ENCODE measurements at regions not wholly inside any gene's neighbourhood (a gene's known extent, or its start where the extent isn't known, plus 50 kb on each side); places are given as distances from the start of the nearest gene placed in this dataset.

DNA sequence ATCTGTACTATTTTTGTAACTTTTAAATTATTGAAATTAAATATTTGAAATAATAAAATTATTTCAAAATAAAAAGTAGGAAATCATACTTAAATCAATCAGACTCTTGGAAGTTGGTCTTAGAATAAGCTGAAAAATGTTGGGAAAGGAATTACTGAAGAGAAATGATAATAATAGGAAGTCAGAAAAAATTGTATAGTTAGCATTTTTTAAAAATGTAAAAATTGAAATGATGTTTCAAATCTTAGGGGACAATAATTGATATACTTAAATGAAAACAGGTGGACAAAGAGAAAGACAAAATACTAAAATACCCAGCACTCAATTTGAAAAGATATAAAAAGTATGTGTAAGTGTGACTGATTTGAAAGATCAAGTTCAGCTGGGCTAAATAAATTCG lies 186.1 kb downstream of the BMP2 start:
- DNase-seq (ENCODE audit: low read depth in 1 of 2, low spot score in 1 of 2): no peak

DNA sequence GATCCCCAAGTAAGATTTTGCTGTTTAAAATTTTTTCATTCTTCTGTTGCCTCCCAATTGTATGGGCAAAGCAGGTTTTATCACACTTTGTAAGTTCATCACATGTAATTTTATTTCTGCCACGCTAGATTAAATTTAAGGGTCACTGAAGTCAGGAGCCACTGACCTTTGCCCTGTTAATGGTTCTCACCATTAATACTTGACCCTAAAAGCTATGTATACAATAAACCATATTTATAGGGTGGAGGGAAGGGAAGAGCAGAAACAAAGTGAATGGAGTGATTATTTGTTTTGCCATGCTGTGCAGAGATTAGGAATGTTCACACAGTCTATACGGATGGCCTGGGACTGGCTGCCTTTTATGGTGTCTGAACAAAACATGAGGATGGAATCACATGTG lies 186.7 kb downstream of the BMP2 start:
- no peak for DNase-seq (ENCODE audit: low read depth in 1 of 2, low spot score in 1 of 2)

GRCh38 chr20:6956056-6956455 lies 188.6 kb downstream of the BMP2 start:
- no peak for DNase-seq (ENCODE audit: low read depth in 1 of 2, low spot score in 1 of 2)

DNA sequence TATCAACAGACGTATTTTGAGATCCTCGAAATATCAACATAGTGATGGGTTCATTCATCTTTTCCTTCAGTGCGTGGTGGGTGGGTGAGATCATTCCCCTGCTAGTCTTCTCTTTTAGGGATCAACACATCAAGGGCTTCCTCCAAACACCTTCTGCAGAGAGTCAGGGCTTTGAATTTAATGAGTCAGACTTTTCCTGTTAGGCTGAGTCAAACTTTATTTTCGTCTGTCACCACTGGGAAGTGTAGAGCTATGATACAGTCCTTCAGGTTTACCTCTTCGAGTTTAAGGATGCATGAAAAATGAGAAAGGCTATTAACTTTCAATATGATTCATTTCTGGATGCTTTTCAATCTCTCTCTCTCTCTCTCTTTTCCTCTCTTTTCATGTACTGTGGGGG lies 189.1 kb downstream of the BMP2 start:
- no peak for DNase-seq (ENCODE audit: low read depth in 1 of 2, low spot score in 1 of 2)

DNA sequence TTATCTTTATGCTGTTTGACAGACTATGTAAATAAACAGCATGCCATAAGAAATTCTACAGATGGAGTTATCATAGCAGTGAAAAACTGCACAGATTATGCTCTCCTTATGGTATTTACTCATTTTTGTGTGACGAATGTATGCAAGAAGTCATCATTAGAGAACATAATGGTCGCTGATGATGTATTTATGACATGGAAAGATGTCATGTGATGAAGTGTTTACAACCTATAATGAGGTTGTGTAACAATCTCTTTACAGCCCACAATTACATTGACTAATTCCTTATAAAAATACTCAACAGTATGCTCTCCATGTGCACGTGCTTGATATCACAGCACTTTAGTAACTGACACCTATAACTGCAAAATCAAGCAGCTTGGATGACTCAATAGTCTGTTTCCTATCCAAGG lies 192.4 kb downstream of the BMP2 start:
- DNase-seq (ENCODE audit: low read depth in 1 of 2, low spot score in 1 of 2): no peak

GRCh38 chr20:6966721-6967120 lies 199.2 kb downstream of the BMP2 start:
- no peak for DNase-seq (ENCODE audit: low read depth in 1 of 2, low spot score in 1 of 2)

GRCh38 chr20:6974838-6975237 lies 207.4 kb downstream of the BMP2 start:
- no peak for DNase-seq (ENCODE audit: low read depth in 1 of 2, low spot score in 1 of 2)

DNA sequence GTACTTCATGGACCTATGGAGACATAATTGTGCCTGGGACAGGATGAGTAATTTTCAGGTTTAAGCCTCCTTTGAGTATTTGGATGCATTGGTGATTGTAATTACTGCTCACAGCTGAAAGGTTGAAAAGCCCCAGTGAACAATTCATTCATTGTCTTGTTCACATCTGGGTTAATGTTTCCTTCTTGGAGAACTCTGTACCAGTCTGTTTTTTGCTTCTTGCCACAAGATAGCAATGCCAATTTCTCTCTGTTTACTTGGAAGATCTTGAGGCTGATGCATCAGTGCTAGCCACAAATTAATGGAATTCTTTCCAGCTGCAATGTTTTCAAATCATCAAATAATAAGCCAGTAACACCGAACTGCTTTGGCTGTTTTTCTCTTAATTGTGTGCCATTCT lies 207.8 kb downstream of the BMP2 start:
- no peak for DNase-seq (ENCODE audit: low read depth in 1 of 2, low spot score in 1 of 2)

- DNase-seq (ENCODE audit: low read depth in 1 of 2, low spot score in 1 of 2): no peak
These were observed 208.8 kb downstream of the BMP2 start for GRCh38 chr20:6976106-6976900.

GRCh38 chr20:6979621-6980020 lies 212.1 kb downstream of the BMP2 start:
- DNase-seq (ENCODE audit: low read depth in 1 of 2, low spot score in 1 of 2): no peak

DNA sequence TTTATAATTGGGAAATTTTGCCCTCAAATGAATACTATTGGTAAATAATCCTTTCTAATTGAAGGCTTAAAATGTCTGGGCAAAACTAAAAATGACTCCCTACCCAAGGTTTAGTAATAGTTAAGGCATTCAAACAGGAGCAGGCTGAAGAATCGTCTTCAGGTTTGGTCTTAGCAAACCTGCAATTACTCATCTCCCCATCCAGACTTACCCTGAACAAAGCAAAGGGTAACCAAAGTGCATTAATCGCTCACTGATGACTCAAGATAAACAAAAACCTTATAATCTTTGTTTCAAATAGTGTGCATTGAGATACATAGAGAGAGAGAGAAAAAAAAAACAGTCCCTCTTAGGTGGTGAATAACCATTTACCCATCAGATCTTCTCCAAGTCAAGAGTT lies 225.5 kb downstream of the BMP2 start:
- no peak for DNase-seq (ENCODE audit: low read depth in 1 of 2, low spot score in 1 of 2)

- no peak for DNase-seq (ENCODE audit: low read depth in 1 of 2, low spot score in 1 of 2)
These were observed 226.0 kb downstream of the BMP2 start for GRCh38 chr20:6993511-6993910.

DNA sequence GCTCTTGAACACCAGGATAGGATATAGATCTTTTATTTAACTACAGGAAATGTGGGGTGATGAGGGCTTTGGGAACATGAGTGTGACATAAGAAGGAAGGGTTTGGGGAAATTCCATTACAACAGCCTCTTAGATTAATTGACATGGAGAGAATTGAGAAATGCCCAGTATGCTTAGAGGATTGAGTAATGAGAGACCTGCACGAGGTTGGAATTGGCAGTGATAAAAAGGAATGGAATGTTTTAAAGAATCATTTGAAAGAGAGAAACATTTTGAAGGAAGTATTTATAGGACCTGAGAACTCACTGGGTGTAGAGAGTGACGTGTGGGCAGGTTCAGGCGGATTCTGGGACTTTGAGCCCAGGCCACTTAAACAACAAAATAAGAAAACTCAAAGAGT lies 227.0 kb downstream of the BMP2 start:
- no peak for DNase-seq (ENCODE audit: low read depth in 1 of 2, low spot score in 1 of 2)

DNA sequence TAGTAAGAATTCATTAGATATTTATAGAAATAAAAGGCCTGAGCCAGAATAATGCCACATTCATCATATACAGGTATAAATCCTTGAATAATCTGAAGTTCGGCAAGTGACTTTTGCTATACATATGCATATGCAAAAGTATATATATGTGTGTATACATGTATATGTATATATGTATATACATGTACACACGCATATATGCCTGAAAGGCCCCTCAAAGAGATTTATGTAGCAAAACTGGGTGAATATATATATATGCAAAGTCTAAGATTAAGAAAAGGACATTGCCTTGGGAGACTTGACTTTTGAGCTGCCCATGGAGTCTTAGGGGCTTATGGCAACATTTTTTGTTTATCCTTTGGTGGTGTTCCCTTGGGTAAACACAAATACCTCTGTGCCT lies 231.4 kb downstream of the BMP2 start:
- no peak for DNase-seq (ENCODE audit: low read depth in 1 of 2, low spot score in 1 of 2)

DNA sequence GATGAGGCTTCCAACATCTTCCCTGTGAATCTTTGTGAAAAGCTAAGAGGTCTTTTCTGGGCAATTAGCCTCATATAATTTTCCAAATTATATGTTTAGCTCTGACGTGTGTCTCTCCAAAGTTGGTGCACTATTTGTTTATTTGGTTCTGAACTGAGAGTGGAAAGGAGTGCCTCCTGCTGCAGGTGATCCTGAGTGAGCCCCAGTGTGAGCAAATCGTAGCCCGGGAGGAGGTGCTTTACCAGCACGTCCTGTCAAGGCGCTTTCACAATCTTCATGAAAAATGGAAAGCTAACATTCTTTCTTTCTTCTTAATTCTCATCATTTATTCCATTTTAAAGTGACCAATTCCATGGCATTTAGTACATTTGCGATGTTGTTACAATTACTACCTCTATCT lies 231.9 kb downstream of the BMP2 start:
- DNase-seq (ENCODE audit: low read depth in 1 of 2, low spot score in 1 of 2): no peak

GRCh38 chr20:7003598-7003997 lies 236.1 kb downstream of the BMP2 start:
- DNase-seq (ENCODE audit: low read depth in 1 of 2, low spot score in 1 of 2): no peak

DNA sequence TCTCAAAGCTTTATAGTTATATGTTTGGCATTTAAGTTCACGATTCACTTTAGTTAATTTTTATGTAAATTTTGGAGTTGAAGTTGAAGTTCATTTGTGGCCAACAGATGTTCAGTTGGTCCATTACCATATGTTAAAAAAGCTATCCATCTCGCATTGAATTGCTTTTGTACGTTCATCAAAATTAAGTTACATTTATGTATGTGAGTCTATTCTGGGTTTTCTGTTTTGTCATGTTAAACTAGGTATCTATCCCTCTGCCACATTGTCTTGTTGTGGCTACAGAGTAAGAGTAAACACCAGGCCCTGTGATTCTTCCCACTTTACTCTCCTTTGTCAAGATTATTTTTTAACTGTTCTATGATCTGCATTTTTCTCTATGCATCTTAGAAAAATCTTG lies 237.3 kb downstream of the BMP2 start:
- no peak for DNase-seq (ENCODE audit: low read depth in 1 of 2, low spot score in 1 of 2)

DNA sequence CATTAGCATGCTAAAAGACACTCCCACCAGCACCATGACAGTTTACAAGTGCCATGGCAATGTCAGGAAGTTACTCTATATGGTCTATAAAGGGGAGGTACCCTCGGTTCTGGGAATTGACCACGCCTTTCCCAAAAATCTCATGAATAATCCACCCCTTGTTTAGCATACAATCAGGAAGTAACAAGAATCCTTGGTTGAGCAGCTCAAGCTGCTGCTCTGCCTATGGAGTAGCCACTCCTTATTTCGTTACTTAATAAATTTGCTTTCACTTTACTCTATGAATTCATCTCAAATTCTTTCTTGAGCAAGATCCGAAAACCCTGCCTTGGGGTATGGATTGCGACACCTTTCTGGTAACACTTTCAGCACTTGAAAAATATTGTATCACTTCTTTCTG lies 243.0 kb downstream of the BMP2 start:
- DNase-seq (ENCODE audit: low read depth in 1 of 2, low spot score in 1 of 2): no peak

DNA sequence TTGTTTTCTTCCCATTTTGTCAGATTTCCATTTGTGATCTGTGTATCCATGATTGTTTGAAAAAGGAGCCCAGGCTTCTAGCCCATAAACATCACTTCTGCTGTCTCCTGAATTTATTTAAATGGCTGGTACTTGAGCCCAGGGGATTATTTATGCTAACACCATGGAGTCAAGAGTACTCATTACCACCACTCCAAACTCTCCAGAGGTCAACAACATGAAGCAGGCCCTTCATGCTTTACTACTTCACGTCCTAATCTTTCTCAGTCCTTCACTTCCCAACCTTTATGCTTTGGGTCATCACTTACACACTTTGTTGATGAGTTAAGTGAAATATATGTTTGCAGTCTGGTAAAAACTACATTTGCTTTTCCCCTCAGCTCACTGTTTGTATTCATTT lies 247.8 kb downstream of the BMP2 start:
- DNase-seq (ENCODE audit: low read depth in 1 of 2, low spot score in 1 of 2): no peak

- no peak for DNase-seq (ENCODE audit: low read depth in 1 of 2, low spot score in 1 of 2)
These were observed 255.1 kb downstream of the BMP2 start for GRCh38 chr20:7022597-7022996.

GRCh38 chr20:7025635-7026034 lies 258.1 kb downstream of the BMP2 start:
- DNase-seq (ENCODE audit: low read depth in 1 of 2, low spot score in 1 of 2): no peak

- DNase-seq (ENCODE audit: low read depth in 1 of 2, low spot score in 1 of 2): no peak
These were observed 261.5 kb downstream of the BMP2 start for GRCh38 chr20:7029019-7029418.

DNA sequence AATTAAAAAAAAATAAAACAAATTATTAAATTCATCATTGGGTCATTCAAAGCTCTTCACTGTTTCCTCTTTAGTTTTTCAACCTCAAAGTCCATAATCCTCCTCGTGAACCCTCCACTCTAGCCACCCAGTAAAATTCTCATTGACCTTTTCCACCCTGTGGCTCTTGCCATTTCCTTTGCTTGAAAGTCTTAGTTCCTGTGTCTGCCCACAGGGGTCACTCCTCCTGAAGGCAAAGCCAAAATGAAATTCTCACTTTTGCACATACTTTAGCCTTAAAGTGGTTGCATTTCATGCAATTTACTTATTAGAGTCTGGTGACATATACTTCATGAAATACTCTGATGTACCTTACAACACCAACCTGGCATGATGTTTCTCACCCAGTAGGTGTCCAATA lies 263.7 kb downstream of the BMP2 start:
- no peak for DNase-seq (ENCODE audit: low read depth in 1 of 2, low spot score in 1 of 2)

DNA sequence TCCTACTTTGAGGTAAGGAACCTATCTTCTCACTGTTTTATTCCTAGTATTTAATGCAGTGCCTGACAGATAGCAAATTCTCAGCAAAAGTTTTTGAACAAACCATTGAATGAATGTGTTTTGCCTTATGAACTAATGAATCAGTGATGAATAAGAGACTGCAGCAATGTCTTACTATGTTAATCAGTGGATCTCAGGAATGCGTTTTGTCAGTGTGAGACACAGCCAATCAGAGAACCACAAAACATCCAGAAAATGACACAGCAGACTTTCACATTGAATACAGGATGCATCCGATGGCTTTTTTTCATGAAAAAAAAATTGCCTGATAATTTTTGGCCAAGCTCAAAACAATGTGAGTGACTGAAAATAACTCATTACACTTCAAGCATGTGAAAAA lies 270.5 kb downstream of the BMP2 start:
- DNase-seq (ENCODE audit: low read depth in 1 of 2, low spot score in 1 of 2): no peak
